ENCODE measurements at regions not wholly inside any gene's neighbourhood (a gene's known extent, or its start where the extent isn't known, plus 50 kb on each side); places are given as distances from the start of the nearest gene placed in this dataset.

GRCh38 chrX:137428221-137428661 is 137.7 kb upstream of the ZIC3 start:
- H3K79me2 ChIP-seq = no peaks in the 10 kb centered on the region
- H3K9me3 ChIP-seq (ENCODE audit: control insufficient read depth, low read length) = no peaks in the 10 kb centered on the region
- peak overlapping the region; percentile 42 for H2AFZ ChIP-seq
- H3K9ac ChIP-seq = no peak overlapping the region
- H3K4me3 ChIP-seq (ENCODE audit: low read depth, low read length) = peak overlapping the region; percentile 44
- peak overlapping the region; percentile 68 for H3K4me2 ChIP-seq (ENCODE audit: low read length)
- no peaks in the 10 kb centered on the region for H3K36me3 ChIP-seq (ENCODE audit: control insufficient read depth, insufficient read depth, low read length)
- H3K27ac ChIP-seq = no peak overlapping the region
- TF ChIP-seq CTCF (IDR thresholded peaks at IDR 0.05) = no peak
- H3K4me1 ChIP-seq = no peaks in the 10 kb centered on the region
- H3K27me3 ChIP-seq (ENCODE audit: control insufficient read depth, insufficient read depth, low read length) = no peaks in the 10 kb centered on the region

GRCh38 chrX:137427816-137428215 is 138.1 kb upstream of the ZIC3 start:
- Histone ChIP-seq H3K9ac (no peak overlapping the region), H3K4me2 (ENCODE audit: low read length) (peak overlapping the region; percentile 68), H2AFZ (peak overlapping the region; percentile 42), H3K27ac (no peak overlapping the region), H3K4me1 (no peaks in the 10 kb centered on the region), H3K4me3 (ENCODE audit: low read depth, low read length) (peak overlapping the region; percentile 44), H3K79me2 (no peaks in the 10 kb centered on the region), H3K9me3 (ENCODE audit: control insufficient read depth, low read length) (no peaks in the 10 kb centered on the region), H3K27me3 (ENCODE audit: control insufficient read depth, insufficient read depth, low read length) (no peaks in the 10 kb centered on the region), H3K36me3 (ENCODE audit: control insufficient read depth, insufficient read depth, low read length) (no peaks in the 10 kb centered on the region)
- no peak for TF ChIP-seq CTCF (IDR thresholded peaks at IDR 0.05)

GRCh38 chrX:137427426-137427778 is 138.5 kb upstream of the ZIC3 start:
- Histone ChIP-seq H3K27ac (no peak overlapping the region), H2AFZ (no peak overlapping the region), H3K9ac (no peak overlapping the region), H3K36me3 (ENCODE audit: control insufficient read depth, insufficient read depth, low read length) (no peaks in the 10 kb centered on the region), H3K4me3 (ENCODE audit: low read depth, low read length) (no peak overlapping the region), H3K79me2 (no peaks in the 10 kb centered on the region), H3K4me2 (ENCODE audit: low read length) (peak overlapping the region; percentile 68), H3K27me3 (ENCODE audit: control insufficient read depth, insufficient read depth, low read length) (no peaks in the 10 kb centered on the region), H3K9me3 (ENCODE audit: control insufficient read depth, low read length) (no peaks in the 10 kb centered on the region), H3K4me1 (no peaks in the 10 kb centered on the region)
- no peak for TF ChIP-seq CTCF (IDR thresholded peaks at IDR 0.05)

GRCh38 chrX:137426695-137427425 is 139.1 kb upstream of the ZIC3 start:
- no peaks in the 10 kb centered on the region for H3K27me3 ChIP-seq (ENCODE audit: control insufficient read depth, insufficient read depth, low read length)

More at GRCh38 chrX:137426695-137427425, 139.1 kb upstream of the ZIC3 start:
- Histone ChIP-seq H3K27ac (no peak overlapping the region), H3K9ac (no peak overlapping the region), H3K4me3 (ENCODE audit: low read depth, low read length) (no peak overlapping the region), H3K4me1 (no peaks in the 10 kb centered on the region), H3K9me3 (ENCODE audit: control insufficient read depth, low read length) (no peaks in the 10 kb centered on the region), H3K4me2 (ENCODE audit: low read length) (no peak overlapping the region), H3K79me2 (no peaks in the 10 kb centered on the region), H2AFZ (no peak overlapping the region), H3K36me3 (ENCODE audit: control insufficient read depth, insufficient read depth, low read length) (no peaks in the 10 kb centered on the region)
- no peak for TF ChIP-seq CTCF (IDR thresholded peaks at IDR 0.05)
